ENCODE measurements at regions not wholly inside any gene's neighbourhood (a gene's known extent, or its start where the extent isn't known, plus 50 kb on each side); places are given as distances from the start of the nearest gene placed in this dataset.
"Not testable (repeated sequence)": the region's sequence is repeated elsewhere in the genome, so short reads cannot be mapped to it uniquely, and the experiment has no call there.

- no peaks in the 10 kb centered on the region for H3K36me3 ChIP-seq (ENCODE audit: control insufficient read depth, insufficient read depth, low read length, severe bottlenecking)
- H3K9ac ChIP-seq (ENCODE audit: low read length) = no peak overlapping the region
- peaks cover 16% of the 10 kb centered on the region for H3K4me1 ChIP-seq (ENCODE audit: control insufficient read depth, insufficient read depth, low read length)
- DNase-seq (ENCODE audit: low read depth) = no peak
- no peak overlapping the region for H3K4me3 ChIP-seq (ENCODE audit: low read length)
- H3K9me3 ChIP-seq (ENCODE audit: control insufficient read depth, low read length) = no peaks in the 10 kb centered on the region
- H3K27me3 ChIP-seq (replicated peaks; ENCODE audit: control insufficient read depth, insufficient read depth, low read length) = no peaks in the 10 kb centered on the region
These were observed 180.7 kb upstream of the MXRA5 start for GRCh38 chrX:3527166-3527565.

- H3K36me3 ChIP-seq (ENCODE audit: control insufficient read depth, insufficient read depth, low read length, severe bottlenecking) = no peaks in the 10 kb centered on the region
- DNase-seq (ENCODE audit: low read depth) = no peak
- no peak overlapping the region for H3K9ac ChIP-seq (ENCODE audit: low read length)
- peak overlapping the region; percentile 25 for H3K4me3 ChIP-seq (ENCODE audit: low read length)
- no peaks in the 10 kb centered on the region for H3K9me3 ChIP-seq (ENCODE audit: control insufficient read depth, low read length)
- peaks cover 16% of the 10 kb centered on the region for H3K4me1 ChIP-seq (ENCODE audit: control insufficient read depth, insufficient read depth, low read length)
- no peaks in the 10 kb centered on the region for H3K27me3 ChIP-seq (replicated peaks; ENCODE audit: control insufficient read depth, insufficient read depth, low read length)
These were observed 180.3 kb upstream of the MXRA5 start for GRCh38 chrX:3526731-3527130.

- Histone ChIP-seq H3K4me1 (ENCODE audit: control insufficient read depth, insufficient read depth, low read length) (peaks cover 20% of the 10 kb centered on the region), H3K27me3 (replicated peaks; ENCODE audit: control insufficient read depth, insufficient read depth, low read length) (no peaks in the 10 kb centered on the region), H3K4me3 (ENCODE audit: low read length) (peak overlapping the region; percentile 15), H3K36me3 (ENCODE audit: control insufficient read depth, insufficient read depth, low read length, severe bottlenecking) (no peaks in the 10 kb centered on the region), H3K9ac (ENCODE audit: low read length) (no peak overlapping the region), H3K9me3 (ENCODE audit: control insufficient read depth, low read length) (no peaks in the 10 kb centered on the region)
- DNase-seq (ENCODE audit: low read depth) = no peak
These were observed 179.6 kb upstream of the MXRA5 start for GRCh38 chrX:3526071-3526470.

- peak; percentile 70 for DNase-seq (ENCODE audit: low read depth)
- peaks cover 26% of the 10 kb centered on the region for H3K4me1 ChIP-seq (ENCODE audit: control insufficient read depth, insufficient read depth, low read length)
- H3K4me3 ChIP-seq (ENCODE audit: low read length) = no peak overlapping the region
- H3K9ac ChIP-seq (ENCODE audit: low read length) = no peak overlapping the region
- H3K36me3 ChIP-seq (ENCODE audit: control insufficient read depth, insufficient read depth, low read length, severe bottlenecking) = no peaks in the 10 kb centered on the region
- no peaks in the 10 kb centered on the region for H3K27me3 ChIP-seq (replicated peaks; ENCODE audit: control insufficient read depth, insufficient read depth, low read length)
- no peaks in the 10 kb centered on the region for H3K9me3 ChIP-seq (ENCODE audit: control insufficient read depth, low read length)
These were observed 175.7 kb upstream of the MXRA5 start for GRCh38 chrX:3522101-3522650.

- Histone ChIP-seq H3K27me3 (replicated peaks; ENCODE audit: control insufficient read depth, insufficient read depth, low read length) (no peaks in the 10 kb centered on the region), H3K9ac (ENCODE audit: low read length) (peak overlapping the region; percentile 53), H3K4me3 (ENCODE audit: low read length) (peak overlapping the region; percentile 31), H3K36me3 (ENCODE audit: control insufficient read depth, insufficient read depth, low read length, severe bottlenecking) (no peaks in the 10 kb centered on the region), H3K9me3 (ENCODE audit: control insufficient read depth, low read length) (no peaks in the 10 kb centered on the region), H3K4me1 (ENCODE audit: control insufficient read depth, insufficient read depth, low read length) (peaks cover 22% of the 10 kb centered on the region)
- peak; percentile 60 for DNase-seq (ENCODE audit: low read depth)
These were observed 174.9 kb upstream of the MXRA5 start for GRCh38 chrX:3521396-3521795.

GRCh38 chrX:3520982-3521381, 174.5 kb upstream of the MXRA5 start:
- peak overlapping the region; percentile 31 for H3K4me3 ChIP-seq (ENCODE audit: low read length)
- H3K27me3 ChIP-seq (replicated peaks; ENCODE audit: control insufficient read depth, insufficient read depth, low read length) = no peaks in the 10 kb centered on the region
- peak overlapping the region; percentile 53 for H3K9ac ChIP-seq (ENCODE audit: low read length)
- no peaks in the 10 kb centered on the region for H3K36me3 ChIP-seq (ENCODE audit: control insufficient read depth, insufficient read depth, low read length, severe bottlenecking)
- DNase-seq (ENCODE audit: low read depth) = no peak
- no peaks in the 10 kb centered on the region for H3K9me3 ChIP-seq (ENCODE audit: control insufficient read depth, low read length)
- H3K4me1 ChIP-seq (ENCODE audit: control insufficient read depth, insufficient read depth, low read length) = peaks cover 21% of the 10 kb centered on the region

GRCh38 chrX:3520458-3520857, 174.0 kb upstream of the MXRA5 start:
- Histone ChIP-seq H3K36me3 (ENCODE audit: control insufficient read depth, insufficient read depth, low read length, severe bottlenecking) (no peaks in the 10 kb centered on the region), H3K9ac (ENCODE audit: low read length) (peak overlapping the region; percentile 46), H3K4me1 (ENCODE audit: control insufficient read depth, insufficient read depth, low read length) (peaks cover 22% of the 10 kb centered on the region), H3K4me3 (ENCODE audit: low read length) (no peak overlapping the region), H3K27me3 (replicated peaks; ENCODE audit: control insufficient read depth, insufficient read depth, low read length) (no peaks in the 10 kb centered on the region), H3K9me3 (ENCODE audit: control insufficient read depth, low read length) (no peaks in the 10 kb centered on the region)
- no peak for DNase-seq (ENCODE audit: low read depth)

- H3K4me1 ChIP-seq (ENCODE audit: control insufficient read depth, insufficient read depth, low read length) = peaks cover 31% of the 10 kb centered on the region
These were observed 172.9 kb upstream of the MXRA5 start for GRCh38 chrX:3519384-3519783.

GRCh38 chrX:3518870-3519269, 172.4 kb upstream of the MXRA5 start:
- H3K4me3 ChIP-seq (ENCODE audit: low read length) = peak overlapping the region; percentile 54
- H3K27me3 ChIP-seq (replicated peaks; ENCODE audit: control insufficient read depth, insufficient read depth, low read length) = no peaks in the 10 kb centered on the region
- no peaks in the 10 kb centered on the region for H3K36me3 ChIP-seq (ENCODE audit: control insufficient read depth, insufficient read depth, low read length, severe bottlenecking)
- peaks cover 31% of the 10 kb centered on the region for H3K4me1 ChIP-seq (ENCODE audit: control insufficient read depth, insufficient read depth, low read length)
- peak overlapping the region; percentile 61 for H3K9ac ChIP-seq (ENCODE audit: low read length)
- peak; percentile 91 for DNase-seq (ENCODE audit: low read depth)
- no peaks in the 10 kb centered on the region for H3K9me3 ChIP-seq (ENCODE audit: control insufficient read depth, low read length)

More at GRCh38 chrX:3519384-3519783, 172.9 kb upstream of the MXRA5 start:
- H3K4me3 ChIP-seq (ENCODE audit: low read length) = peak overlapping the region; percentile 54
- not testable (repeated sequence) for H3K36me3 ChIP-seq (ENCODE audit: control insufficient read depth, insufficient read depth, low read length, severe bottlenecking); H3K27me3 ChIP-seq (replicated peaks; ENCODE audit: control insufficient read depth, insufficient read depth, low read length); H3K9me3 ChIP-seq (ENCODE audit: control insufficient read depth, low read length)
- peak; percentile 43 for DNase-seq (ENCODE audit: low read depth)
- peak overlapping the region; percentile 61 for H3K9ac ChIP-seq (ENCODE audit: low read length)

GRCh38 chrX:3516051-3516541, 169.6 kb upstream of the MXRA5 start:
- peak; percentile 60 for DNase-seq (ENCODE audit: low read depth)
- no peaks in the 10 kb centered on the region for H3K27me3 ChIP-seq (replicated peaks; ENCODE audit: control insufficient read depth, insufficient read depth, low read length)
- no peak overlapping the region for H3K4me3 ChIP-seq (ENCODE audit: low read length)
- no peaks in the 10 kb centered on the region for H3K36me3 ChIP-seq (ENCODE audit: control insufficient read depth, insufficient read depth, low read length, severe bottlenecking)
- no peak overlapping the region for H3K9ac ChIP-seq (ENCODE audit: low read length)
- no peaks in the 10 kb centered on the region for H3K9me3 ChIP-seq (ENCODE audit: control insufficient read depth, low read length)
- H3K4me1 ChIP-seq (ENCODE audit: control insufficient read depth, insufficient read depth, low read length) = peaks cover 27% of the 10 kb centered on the region

- peaks cover 21% of the 10 kb centered on the region for H3K4me1 ChIP-seq (ENCODE audit: control insufficient read depth, insufficient read depth, low read length)
- H3K4me3 ChIP-seq (ENCODE audit: low read length) = peak overlapping the region; percentile 37
- peak overlapping the region; percentile 25 for H3K9ac ChIP-seq (ENCODE audit: low read length)
- no peaks in the 10 kb centered on the region for H3K9me3 ChIP-seq (ENCODE audit: control insufficient read depth, low read length)
- DNase-seq (ENCODE audit: low read depth) = no peak
- H3K27me3 ChIP-seq (replicated peaks; ENCODE audit: control insufficient read depth, insufficient read depth, low read length) = no peaks in the 10 kb centered on the region
- no peaks in the 10 kb centered on the region for H3K36me3 ChIP-seq (ENCODE audit: control insufficient read depth, insufficient read depth, low read length, severe bottlenecking)
These were observed 168.5 kb upstream of the MXRA5 start for GRCh38 chrX:3514996-3515395.

GRCh38 chrX:3512150-3512549, 165.7 kb upstream of the MXRA5 start:
- not testable (repeated sequence) for H3K9me3 ChIP-seq (ENCODE audit: control insufficient read depth, low read length); H3K9ac ChIP-seq (ENCODE audit: low read length); H3K27me3 ChIP-seq (replicated peaks; ENCODE audit: control insufficient read depth, insufficient read depth, low read length); H3K36me3 ChIP-seq (ENCODE audit: control insufficient read depth, insufficient read depth, low read length, severe bottlenecking); H3K4me3 ChIP-seq (ENCODE audit: low read length); DNase-seq (ENCODE audit: low read depth)
- H3K4me1 ChIP-seq (ENCODE audit: control insufficient read depth, insufficient read depth, low read length) = peaks cover 19% of the 10 kb centered on the region
